Suppressor macrophage treated with lipopolysaccharide for 4 hours (primary cell): ENCODE measurements at regions not wholly inside any gene's neighbourhood (a gene's known extent, or its start where the extent isn't known, plus 50 kb on each side); places are given as distances from the start of the nearest gene placed in this dataset.
"Not testable (repeated sequence)": the region's sequence is repeated elsewhere in the genome, so short reads cannot be mapped to it uniquely, and the experiment has no call there.

Experiments
- DNase-seq: peaks from one replicate; pipeline ENCODE4 v3.0.0-alpha.2; 2020

GRCh38 chr9:18037981-18038380, 436.0 kb upstream of the ADAMTSL1 start:
- DNase-seq: no peak

- no peak for DNase-seq
Measured at GRCh38 chr9:18040327-18040726, 433.6 kb upstream of the ADAMTSL1 start.

DNA sequence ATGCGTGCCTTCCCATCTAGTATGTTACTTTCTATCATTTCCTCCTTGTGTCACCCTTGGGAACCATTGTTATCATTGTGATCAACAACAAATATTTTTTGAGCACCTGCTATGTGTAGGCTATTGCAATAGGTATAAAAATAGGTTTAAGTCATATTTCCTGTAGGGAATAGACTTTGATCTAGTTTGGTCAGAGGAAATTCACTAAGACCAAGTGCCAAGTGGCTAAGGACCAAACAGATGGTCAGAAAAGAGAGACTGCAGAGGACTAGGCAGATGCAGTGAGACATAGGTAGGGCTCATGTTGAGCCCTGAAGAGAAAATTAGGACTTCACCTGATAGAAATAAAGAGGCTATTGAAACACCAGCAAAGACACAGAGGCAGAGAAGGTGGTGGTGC, 430.0 kb upstream of the ADAMTSL1 start:
- DNase-seq: no peak

GRCh38 chr9:18045326-18045725, 428.6 kb upstream of the ADAMTSL1 start:
- DNase-seq: no peak

DNA sequence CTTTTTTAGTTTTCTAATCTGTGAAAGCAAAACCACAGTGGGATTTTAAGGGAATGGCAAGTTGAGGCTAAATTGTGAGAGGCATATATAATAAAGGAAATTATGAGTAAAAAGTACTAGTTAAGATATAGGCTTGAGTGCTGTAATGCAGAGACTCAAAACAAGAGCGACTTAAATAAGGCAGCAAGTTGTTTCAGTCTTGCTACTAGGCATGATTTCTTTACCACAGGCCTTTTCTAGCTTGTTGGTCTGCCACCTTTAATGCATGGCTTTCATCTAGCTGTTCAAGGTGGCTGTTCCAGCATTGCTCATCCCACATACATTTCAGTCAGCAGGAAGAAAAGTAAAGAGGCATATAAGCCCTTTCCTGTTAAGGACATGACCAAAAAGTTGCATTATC, 427.9 kb upstream of the ADAMTSL1 start:
- no peak for DNase-seq

DNA sequence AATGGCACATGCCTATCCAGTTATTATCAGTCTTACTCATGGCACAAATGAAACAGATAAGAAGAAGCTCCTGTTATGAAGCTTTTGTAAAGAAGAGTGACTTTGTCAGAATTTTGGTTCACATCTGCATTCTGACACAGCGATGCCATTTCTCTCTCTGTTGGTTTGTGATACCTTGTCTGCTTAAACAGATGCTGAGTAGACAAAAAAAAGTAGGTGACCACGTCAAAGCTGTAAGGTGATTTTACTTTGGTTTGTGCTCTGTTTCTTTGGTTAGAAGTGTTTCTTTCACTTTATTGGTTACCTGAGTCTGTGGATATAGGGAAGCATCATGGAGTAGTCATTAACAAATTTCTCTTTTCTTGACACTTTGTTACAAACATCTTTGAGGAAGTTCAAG, 422.3 kb upstream of the ADAMTSL1 start:
- no peak for DNase-seq

DNA sequence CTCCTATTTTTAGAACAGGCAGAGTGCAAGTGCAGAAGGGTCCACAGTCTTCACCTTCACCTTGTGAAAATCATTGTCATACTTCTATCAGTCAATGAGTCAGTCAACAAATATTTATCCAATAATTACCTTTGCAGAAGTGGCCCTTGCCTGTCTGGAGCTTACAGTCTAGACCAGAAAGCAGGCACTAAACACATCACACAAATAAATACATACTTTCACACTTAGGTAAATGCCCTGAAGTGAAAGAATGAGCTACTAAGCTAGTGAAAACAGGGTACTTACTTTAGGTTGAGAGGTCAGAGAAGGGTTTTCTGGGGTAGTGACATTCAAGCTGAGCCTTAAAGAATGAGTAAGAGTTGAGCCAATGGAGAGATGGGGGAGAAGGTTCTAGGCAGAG, 421.9 kb upstream of the ADAMTSL1 start:
- DNase-seq: no peak

- no peak for DNase-seq
Measured at GRCh38 chr9:18056269-18056992, 417.5 kb upstream of the ADAMTSL1 start.

GRCh38 chr9:18056993-18057369, 417.0 kb upstream of the ADAMTSL1 start:
- DNase-seq: no peak

DNA sequence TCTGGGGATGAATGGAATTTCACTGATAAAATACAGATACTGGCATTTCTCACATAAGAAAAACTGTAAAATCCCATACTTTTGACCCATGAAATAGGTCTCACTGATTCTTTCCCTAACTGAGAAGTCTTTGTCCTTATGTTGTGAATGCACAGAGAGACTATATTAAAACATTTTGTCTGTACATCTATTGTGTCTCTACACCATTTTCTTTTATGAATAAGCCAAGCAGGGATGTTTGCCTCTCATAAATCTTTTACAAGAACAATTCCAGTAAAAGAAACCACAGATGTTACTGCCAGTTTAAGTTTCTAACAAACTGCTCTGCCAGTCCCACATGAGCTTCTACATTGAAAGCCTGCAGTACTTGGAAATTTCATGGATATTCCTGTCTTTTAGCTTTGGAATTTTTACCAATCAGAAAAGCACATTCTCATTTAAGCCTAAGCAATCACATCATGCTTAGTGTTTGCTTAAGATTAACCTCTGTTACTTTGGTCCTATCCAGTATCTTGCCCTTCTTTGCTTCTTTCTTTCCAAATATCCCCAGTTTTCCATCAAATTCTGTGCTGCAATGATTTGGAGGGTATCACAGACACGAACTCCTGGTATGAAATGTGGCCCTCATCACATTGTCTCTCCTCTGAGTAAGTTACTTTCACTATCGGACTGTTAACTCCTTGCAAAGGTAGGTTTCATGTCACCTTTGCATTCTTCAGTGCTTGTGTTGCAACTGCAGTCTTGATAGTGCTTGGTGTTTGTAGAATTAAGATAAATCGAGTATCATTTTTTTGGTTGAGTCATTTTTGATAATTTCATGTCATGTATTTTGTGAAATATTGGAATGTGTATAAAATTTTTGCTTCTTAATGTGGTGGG, 415.1 kb upstream of the ADAMTSL1 start:
- DNase-seq: no peak

DNA sequence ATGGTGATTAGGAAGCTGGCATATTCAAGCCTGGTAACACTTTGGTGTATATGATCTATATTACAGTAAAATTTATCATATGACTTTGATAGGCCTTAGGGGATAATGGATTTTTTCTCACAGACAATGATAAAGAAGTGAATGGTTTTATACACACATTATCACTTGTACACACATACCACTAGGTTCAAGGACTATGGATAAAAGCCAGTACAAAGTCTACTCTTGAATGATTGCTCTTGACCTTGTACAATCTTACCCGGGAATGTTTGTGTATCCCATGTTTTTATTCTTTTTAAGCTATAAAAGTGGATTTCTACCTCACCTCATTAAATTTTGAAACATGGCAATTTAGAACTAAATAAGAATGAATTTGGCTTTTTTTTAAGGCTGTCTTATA, 414.5 kb upstream of the ADAMTSL1 start:
- DNase-seq: no peak

DNA sequence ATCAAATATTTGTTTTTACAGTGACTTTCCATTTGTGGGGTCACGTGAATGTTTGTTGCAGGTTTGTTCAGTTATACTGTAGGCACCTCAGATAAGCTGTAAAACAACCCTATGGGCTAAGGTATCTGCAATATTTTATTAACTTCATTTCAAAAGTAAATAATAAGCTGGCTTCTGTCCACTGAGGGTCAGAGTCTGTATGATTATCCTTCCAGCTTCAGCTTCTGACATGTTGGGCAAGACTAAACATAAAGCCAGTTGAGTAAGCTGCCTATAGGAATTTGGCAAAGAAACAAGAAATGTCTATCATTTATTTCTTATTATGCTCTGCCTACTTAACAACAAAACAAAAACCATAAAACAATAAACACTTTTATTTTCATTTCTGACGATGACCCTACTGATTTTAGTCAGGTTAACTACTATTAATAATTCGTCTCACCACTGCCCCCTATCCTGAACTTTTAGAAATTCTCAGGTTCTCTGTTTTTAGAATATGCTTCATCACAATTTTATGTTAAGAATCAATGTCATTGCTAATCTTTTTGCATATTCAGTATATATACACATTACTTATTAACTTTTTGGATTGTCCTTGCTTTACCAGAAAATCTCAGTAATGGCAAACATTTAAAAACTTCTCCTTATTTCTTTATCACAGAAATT, 413.6 kb upstream of the ADAMTSL1 start:
- DNase-seq: no peak

DNA sequence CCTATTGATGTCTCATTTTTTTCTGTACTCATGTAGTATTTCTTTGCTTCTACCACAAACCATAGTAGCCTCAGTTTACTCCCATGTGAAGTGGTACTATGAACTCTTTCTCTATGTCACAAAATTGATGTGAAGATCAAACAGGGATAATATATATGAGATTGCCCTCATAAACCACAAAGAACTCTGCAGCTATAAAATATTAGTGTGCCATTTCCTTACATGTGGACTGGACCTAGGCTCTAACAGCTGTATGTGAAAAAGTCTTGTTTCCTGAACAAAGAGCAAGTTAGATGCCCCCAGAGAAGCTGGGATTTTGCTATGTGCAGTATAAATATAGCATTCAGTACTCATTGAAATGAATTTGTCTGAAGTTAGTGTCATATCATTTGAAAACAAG, 412.6 kb upstream of the ADAMTSL1 start:
- no peak for DNase-seq

DNA sequence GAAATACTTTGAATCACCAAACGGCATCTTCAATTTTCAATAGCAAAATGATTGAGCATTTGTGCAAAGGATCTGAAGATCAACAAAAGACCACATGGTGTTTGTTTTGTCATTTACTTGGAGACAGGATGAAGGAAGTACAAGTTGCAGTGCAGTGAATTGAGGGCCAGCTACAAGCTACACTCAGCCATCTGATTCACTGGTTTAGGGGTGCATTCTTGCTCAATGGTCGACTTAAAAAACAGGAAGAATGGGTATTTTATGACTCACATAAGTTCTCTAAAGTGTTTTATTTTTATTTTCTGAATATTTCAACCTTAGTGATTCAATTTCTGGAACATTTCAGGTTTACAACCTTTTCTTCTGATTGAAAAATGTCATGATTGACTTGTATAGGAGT, 412.1 kb upstream of the ADAMTSL1 start:
- peak; percentile 3 for DNase-seq

DNA sequence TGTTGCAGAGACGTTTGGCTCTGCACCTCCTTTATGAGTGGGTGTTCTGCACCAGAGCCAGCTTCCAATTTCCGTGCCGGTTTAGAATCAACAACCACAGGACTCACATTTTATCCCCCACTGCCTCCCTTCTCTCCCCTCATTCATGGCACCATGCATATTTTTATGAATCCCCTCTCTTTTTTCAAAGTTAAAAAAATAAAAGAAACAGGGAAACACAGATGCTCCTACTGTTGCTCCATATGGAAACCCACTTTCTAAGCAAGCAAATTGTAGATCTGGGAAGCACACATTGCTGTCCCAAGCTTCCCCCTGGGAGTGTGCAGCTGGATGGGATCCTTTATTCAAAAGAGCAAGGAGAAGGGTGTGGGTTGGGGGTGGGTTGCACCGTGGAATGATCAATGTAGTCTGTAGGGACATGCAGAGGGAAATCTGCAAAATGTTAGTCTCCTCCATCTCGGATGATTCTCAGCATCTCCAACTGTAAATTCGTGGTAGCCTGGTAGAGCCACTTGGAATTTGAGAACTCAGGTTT, 410.0 kb upstream of the ADAMTSL1 start:
- no peak for DNase-seq

GRCh38 chr9:18066608-18067007, 407.3 kb upstream of the ADAMTSL1 start:
- DNase-seq: not testable (repeated sequence)

- no peak for DNase-seq
Measured at GRCh38 chr9:18067548-18068120, 406.3 kb upstream of the ADAMTSL1 start.

DNA sequence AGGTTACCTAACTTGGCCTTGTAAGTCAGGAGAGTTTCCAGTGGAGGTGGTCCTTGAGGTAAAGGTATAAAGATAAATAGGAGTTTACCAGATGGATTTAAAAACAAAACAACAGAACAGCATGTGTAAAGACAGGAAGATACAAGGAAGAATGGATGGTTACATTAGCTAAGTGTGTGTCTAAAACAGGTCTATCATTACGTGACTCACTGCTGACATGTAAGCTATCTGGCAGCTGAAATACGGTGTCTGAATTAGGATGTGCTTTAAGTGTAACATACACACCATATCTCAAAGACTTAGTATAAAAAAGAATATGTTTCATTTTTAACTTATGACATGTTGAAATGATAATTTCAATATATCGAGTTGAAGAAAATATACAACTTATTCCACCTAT, 405.1 kb upstream of the ADAMTSL1 start:
- DNase-seq: no peak

DNA sequence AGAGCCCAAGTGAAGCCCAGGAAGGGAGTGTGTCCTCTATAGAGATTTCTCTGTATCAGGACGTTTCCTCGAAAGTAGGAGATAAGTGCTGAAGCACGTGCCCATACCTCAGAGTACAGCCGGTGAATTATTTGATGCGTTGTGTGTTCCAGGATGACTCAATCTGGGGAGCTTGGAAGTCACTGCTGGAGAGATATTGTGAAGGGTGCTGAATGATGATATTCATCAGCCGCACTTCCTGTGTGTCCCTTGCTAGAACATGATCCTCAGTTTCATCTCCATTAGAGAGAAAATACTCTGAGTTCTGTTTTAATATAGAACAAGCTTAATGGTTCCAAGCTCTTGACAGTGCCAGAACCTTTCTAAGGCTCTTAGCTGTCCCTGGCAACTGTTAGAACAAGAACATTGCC, 402.3 kb upstream of the ADAMTSL1 start:
- DNase-seq: no peak

DNA sequence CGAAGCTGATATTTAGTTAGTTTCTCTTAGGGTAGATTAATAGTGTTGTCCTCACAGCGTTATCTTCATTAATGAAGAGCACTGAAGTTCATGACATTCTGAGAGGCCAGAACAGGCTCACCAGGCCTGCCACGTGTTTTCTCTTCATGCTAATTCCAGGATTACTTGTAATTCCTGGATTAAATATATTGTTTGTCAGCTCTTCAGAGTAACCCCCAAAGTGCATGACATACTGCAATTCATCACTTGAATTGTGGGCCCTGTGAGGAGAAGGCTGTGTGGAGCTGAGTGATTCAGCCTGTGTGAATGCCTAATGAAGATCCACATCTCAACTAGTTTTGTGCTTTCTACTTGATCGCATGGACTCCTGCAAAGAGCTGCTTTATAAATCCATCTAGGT, 401.0 kb upstream of the ADAMTSL1 start:
- no peak for DNase-seq

DNA sequence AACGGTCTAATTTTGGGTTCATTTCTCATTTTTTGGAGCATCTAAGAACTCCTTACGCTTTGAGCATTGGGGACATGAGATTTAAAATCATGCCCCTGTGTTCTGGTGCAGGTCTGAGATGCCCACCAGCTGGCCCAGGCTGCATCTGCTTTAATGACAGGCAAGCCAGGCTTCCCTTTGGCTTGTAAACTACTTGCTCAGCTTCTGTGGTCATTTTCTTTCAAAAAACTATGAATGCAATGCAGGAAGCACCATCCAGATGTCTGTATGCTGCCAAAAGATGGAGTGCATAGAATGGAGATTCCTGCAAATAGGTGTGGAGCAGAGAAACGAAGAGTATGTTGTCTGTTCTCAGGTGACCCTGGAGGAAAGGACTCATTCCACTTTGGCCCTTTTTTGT, 399.9 kb upstream of the ADAMTSL1 start:
- no peak for DNase-seq

- no peak for DNase-seq
Measured at GRCh38 chr9:18075253-18075952, 398.6 kb upstream of the ADAMTSL1 start.
